Activated CD8-positive, alpha-beta memory T cell treated with anti-CD3 and anti-CD28 coated beads, Interleukin-2, amount 10 ng/mL, durations not matched to agents 7 days and 5 days (primary cell): ENCODE measurements at regions not wholly inside any gene's neighbourhood (a gene's known extent, or its start where the extent isn't known, plus 50 kb on each side); places are given as distances from the start of the nearest gene placed in this dataset.

Source experiments
- ATAC-seq: fragments of 150-1000 bp; cut with Tn5 transposase; one replicate; pipeline ENCODE4 v1.10.0; 2021; ENCODE audit warnings: moderate library complexity
- CTCF ChIA-PET: fragments of 350-600 bp; sonication (Branson Sonifier 250); formaldehyde crosslinking; loops from one replicate; lab custom pipeline; 2021; ENCODE audit warnings: antibody characterized with exemption; lab: Charles Lee
- DNase-seq: peaks from one replicate; pipeline ENCODE4 v3.0.0-alpha.2; 2020
- H3K27ac Mint-ChIP-seq: one replicate; pipeline ENCODE4 v1.8.0; 2021; ENCODE audit warnings: mild to moderate bottlenecking, mixed read lengths
- H3K27me3 Mint-ChIP-seq: one replicate; pipeline ENCODE4 v1.8.0; 2021; ENCODE audit warnings: mixed read lengths
- H3K36me3 Mint-ChIP-seq: one replicate; pipeline ENCODE4 v1.8.0; 2021; ENCODE audit warnings: mild to moderate bottlenecking, mixed read lengths
- H3K4me1 Mint-ChIP-seq: one replicate; pipeline ENCODE4 v1.8.0; 2021; ENCODE audit warnings: mixed read lengths
- H3K4me3 Mint-ChIP-seq: one replicate; pipeline ENCODE4 v1.8.0; 2021; ENCODE audit warnings: mild to moderate bottlenecking, moderate library complexity, mixed read lengths
- H3K9me3 Mint-ChIP-seq: one replicate; pipeline ENCODE4 v1.8.0; 2022; ENCODE audit warnings: low read depth, mixed read lengths

DNA sequence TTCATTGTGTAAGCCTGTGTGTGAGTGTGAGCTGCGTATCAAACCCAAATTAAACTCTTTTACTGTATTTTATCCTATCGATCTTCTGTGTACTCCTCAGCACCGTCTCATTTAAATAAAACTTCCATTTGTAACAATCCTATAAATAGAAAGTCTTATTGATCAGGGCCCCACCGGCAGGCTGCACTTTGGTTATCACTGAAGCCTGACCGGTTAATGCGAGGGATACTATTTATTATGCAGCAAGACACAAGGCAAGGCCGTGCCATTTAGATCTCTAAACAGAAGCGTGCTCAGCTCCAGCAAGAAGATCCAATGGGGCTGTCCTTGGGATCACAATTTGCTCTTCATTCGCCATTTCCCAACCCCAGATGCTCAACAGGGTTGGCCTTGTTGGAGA, 252.6 kb upstream of the TSHZ3 start:
- H3K27me3 Mint-ChIP-seq, result no peaks in the 10 kb centered on the region
- H3K4me1 Mint-ChIP-seq, result no peaks in the 10 kb centered on the region
- DNase-seq (no peak), ATAC-seq (no peak)
- no peaks in the 10 kb centered on the region for H3K36me3 Mint-ChIP-seq
- CTCF ChIA-PET, result no interaction called here
- no peak overlapping the region for H3K27ac Mint-ChIP-seq
- H3K9me3 Mint-ChIP-seq, result no peaks in the 10 kb centered on the region
- H3K4me3 Mint-ChIP-seq, result no peak overlapping the region

DNA sequence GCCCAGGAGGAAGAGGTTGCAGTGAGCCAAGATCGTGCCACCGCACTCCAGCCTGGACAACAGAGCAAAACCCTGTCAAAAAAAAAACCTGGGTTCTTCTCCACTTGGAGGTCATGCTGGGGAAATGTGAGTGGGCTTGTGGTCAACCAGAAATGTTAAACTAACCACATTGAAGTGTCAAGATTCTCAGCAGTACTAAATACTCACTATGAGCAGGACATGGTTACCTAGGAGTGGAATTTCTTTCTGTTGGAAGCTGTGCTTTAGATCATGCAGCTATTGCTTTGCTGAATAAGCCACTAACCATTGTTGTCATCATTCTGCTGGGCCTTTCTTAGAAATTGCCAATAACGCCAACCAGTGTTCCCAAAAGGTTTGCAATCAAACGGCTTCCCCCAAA, 253.3 kb upstream of the TSHZ3 start:
- Mint-ChIP-seq H3K4me1 (no peaks in the 10 kb centered on the region), H3K36me3 (no peaks in the 10 kb centered on the region), H3K4me3 (no peak overlapping the region), H3K27ac (no peak overlapping the region), H3K9me3 (no peaks in the 10 kb centered on the region), H3K27me3 (no peaks in the 10 kb centered on the region)
- no peak for DNase-seq
- CTCF ChIA-PET, result no interaction called here
- ATAC-seq, result no peak

DNA sequence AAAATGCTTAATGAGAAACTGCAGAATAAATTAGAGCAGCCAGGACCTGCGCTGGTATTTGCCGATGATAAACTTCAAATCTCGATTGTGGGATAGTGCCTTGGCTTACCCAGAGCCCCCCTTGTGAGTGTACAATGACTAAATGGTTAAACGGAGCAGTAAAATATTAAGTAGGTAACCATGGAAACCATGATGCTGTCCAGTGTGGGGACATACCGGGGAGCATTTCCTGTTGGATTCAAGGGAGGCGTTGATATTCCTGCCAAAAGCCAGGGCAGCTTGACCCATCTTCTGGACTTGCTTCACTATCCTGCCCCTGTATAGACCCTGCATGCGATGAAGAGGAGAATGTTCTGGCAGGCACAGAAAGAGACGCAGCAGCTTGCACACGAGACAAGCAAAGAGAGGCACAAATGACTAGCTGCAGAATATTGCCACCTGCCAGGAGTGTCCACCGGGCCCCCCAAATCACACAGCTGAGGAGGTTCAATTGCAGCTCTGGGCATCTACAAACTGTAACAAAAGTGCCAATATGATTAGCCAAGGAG, 255.3 kb upstream of the TSHZ3 start:
- no peaks in the 10 kb centered on the region for H3K27me3 Mint-ChIP-seq
- ATAC-seq (no peak), DNase-seq (no peak)
- no peaks in the 10 kb centered on the region for H3K4me1 Mint-ChIP-seq
- no peaks in the 10 kb centered on the region for H3K36me3 Mint-ChIP-seq
- no peaks in the 10 kb centered on the region for H3K9me3 Mint-ChIP-seq
- no peak overlapping the region for H3K4me3 Mint-ChIP-seq
- CTCF ChIA-PET, result no interaction called here
- no peak overlapping the region for H3K27ac Mint-ChIP-seq

DNA sequence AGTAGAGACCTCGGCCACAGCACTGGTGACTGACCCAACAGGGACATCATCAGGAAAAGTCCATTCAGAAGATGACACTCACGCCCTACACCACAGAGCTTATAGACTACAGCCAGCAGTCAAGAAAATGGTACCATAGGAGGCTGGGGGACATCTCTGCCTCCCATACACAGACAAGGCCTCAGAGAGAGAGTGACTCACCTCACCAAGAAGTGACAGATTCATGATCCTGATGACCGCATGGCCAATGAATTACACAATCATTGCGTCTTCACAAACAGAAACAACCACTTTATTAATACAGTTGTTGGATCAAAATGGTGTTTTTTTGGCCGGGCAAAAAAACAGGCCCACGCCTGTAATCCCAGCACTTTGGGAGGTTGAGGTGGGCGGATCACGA, 260.8 kb upstream of the TSHZ3 start:
- ATAC-seq, result no peak
- Mint-ChIP-seq H3K27ac (no peak overlapping the region), H3K27me3 (no peaks in the 10 kb centered on the region), H3K9me3 (no peaks in the 10 kb centered on the region), H3K36me3 (no peaks in the 10 kb centered on the region), H3K4me1 (no peaks in the 10 kb centered on the region), H3K4me3 (no peak overlapping the region)
- DNase-seq, result no peak
- CTCF ChIA-PET, result no interaction called here

DNA sequence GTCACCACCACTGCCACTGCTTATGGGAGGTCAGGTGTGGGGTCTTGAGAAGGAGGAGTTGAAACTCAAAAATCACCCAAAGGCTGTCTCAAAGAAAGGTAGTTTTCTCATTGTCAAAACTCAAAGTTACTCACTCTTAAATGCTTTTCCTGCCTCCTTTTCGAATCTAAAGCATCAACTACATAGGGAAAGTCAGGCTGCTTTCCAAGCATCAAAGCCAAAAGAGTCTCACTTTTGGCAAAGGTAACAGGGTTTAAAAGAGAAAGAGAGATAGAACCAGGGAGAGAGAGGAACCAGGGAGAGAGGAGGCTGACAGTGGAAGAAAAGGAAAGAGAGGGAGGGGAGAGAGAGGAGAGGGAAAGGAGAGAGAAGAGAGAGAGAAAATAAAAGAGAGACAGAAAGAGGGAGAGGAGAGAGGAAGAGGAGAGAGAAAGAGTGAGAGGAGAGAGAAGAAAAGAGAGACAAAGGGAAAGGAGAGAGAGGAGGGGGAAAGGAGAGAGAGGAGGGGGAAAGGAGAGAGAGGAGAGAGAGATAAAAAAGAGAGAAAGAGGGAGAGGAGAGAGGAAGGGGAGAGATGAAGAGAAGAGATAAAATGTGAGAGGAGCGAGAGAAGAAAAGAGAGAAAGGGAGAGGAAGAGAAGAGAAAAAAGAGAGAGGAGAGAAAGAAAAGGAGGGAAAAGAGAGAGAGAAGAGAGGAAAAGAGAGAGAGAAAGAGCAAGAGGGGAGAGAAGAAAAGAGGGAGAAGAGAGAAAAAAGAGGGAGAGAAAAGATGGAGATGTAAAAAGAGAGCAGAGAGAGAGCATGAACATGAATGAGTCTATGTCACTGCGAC, 262.0 kb upstream of the TSHZ3 start:
- Mint-ChIP-seq H3K27ac (no peak overlapping the region), H3K9me3 (no peaks in the 10 kb centered on the region), H3K36me3 (no peaks in the 10 kb centered on the region), H3K4me3 (no peak overlapping the region), H3K27me3 (no peaks in the 10 kb centered on the region), H3K4me1 (no peaks in the 10 kb centered on the region)
- CTCF ChIA-PET, result no interaction called here
- DNase-seq, result no peak
- no peak for ATAC-seq

DNA sequence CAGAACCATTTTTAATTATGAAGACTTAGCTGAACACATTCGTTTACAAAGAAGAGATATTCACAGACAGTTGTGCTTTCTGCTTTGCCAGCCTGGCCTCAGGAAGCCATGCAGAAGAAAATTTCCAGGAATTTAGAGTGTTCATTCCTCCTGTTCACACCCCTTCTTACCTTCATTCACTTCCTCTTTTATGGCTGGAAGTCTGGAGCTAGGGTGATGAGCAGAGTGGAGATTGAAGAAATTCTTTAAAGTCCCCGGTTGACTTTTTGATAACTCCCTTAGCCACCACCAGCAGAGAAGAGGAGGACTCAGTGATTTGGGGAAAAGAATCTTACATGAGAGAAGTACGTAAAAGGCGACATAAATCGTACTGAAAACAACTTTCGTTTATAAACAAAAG, 263.6 kb upstream of the TSHZ3 start:
- no peaks in the 10 kb centered on the region for H3K27me3 Mint-ChIP-seq
- no peaks in the 10 kb centered on the region for H3K36me3 Mint-ChIP-seq
- H3K4me3 Mint-ChIP-seq, result no peak overlapping the region
- H3K27ac Mint-ChIP-seq, result no peak overlapping the region
- ATAC-seq (no peak), DNase-seq (no peak)
- H3K9me3 Mint-ChIP-seq, result no peaks in the 10 kb centered on the region
- CTCF ChIA-PET, result no interaction called here
- H3K4me1 Mint-ChIP-seq, result no peaks in the 10 kb centered on the region

DNA sequence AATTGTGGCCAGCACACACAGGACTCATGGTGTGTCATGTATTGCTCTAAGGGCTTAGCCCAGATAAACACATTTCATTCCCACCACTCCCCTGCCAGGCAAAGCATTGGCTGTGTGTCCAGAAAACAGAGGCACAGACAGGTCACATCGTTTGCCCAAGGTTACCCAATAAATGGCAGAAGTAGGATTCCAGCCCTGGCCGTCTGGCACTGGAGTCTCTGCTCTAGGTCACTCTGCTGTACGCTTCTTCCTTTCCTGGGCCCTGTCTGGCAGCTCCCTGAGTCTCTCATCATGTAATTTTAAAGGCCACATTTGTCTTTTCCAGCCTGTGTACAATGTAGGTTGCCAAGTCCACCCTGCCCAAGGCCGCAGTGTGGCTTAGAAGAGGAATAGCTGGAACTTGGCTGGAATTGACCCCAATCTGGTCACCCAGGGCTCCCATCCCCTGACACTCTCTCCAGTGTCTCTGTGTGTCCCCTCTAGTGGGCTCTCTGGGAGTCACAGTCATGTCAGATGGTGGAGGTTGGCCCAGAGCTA, 264.5 kb upstream of the TSHZ3 start:
- CTCF ChIA-PET, result no interaction called here
- no peaks in the 10 kb centered on the region for H3K9me3 Mint-ChIP-seq
- DNase-seq, result no peak
- no peak overlapping the region for H3K27ac Mint-ChIP-seq
- no peaks in the 10 kb centered on the region for H3K27me3 Mint-ChIP-seq
- H3K36me3 Mint-ChIP-seq, result no peaks in the 10 kb centered on the region
- H3K4me1 Mint-ChIP-seq, result no peaks in the 10 kb centered on the region
- no peak overlapping the region for H3K4me3 Mint-ChIP-seq
- ATAC-seq, result no peak

DNA sequence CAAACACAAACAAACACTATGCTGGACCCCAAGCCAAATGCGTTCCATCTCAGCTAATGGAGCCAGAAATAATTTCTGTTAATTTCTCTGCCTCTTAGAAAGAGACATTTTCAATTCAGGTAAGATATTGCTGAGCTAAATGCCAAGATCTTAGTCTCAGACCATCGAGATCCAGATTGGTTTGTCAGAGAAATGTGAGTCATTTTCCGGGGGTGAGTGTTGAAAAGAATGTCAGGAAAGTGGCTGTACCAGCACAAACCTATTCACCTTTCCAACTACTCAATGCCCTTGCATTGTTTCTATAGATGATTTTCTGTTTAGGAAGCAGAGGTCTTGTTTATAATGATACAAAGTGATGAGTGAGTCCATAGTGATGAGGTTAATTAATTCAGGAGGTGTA, 266.8 kb upstream of the TSHZ3 start:
- Mint-ChIP-seq H3K9me3 (no peaks in the 10 kb centered on the region), H3K27ac (no peak overlapping the region), H3K36me3 (no peaks in the 10 kb centered on the region), H3K27me3 (no peaks in the 10 kb centered on the region), H3K4me3 (no peak overlapping the region), H3K4me1 (no peaks in the 10 kb centered on the region)
- CTCF ChIA-PET, result no interaction called here
- ATAC-seq (no peak), DNase-seq (no peak)

DNA sequence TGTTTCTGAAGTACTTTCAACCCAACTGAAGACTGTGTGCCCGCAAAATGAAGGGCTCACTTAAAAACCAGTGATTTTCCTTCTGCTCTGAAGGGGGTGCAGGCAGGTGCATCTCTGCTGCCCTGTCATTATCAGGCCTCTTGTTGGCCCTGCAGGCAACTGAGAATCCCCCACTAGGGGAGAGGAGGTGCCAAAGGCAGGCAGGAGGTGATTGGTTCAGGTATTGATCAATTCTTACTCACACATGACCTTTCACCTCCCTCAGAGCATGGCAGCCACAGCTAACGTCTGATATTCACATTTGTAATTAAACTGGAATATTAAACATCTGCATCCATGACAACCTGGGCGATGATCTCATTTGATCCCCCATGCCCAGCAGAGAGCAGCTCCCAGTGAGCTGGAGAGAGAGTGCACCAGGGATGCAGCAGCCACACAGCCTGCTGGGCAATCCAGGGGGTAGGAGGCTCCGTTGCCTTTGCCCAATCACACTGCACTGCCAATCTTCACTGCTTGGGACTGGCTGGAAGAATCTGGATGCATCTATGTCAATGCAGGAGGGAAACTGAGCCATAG, 267.9 kb upstream of the TSHZ3 start:
- CTCF ChIA-PET, result no interaction called here
- H3K4me3 Mint-ChIP-seq, result no peak overlapping the region
- ATAC-seq (no peak), DNase-seq (no peak)
- H3K27me3 Mint-ChIP-seq, result no peaks in the 10 kb centered on the region
- no peaks in the 10 kb centered on the region for H3K36me3 Mint-ChIP-seq
- no peaks in the 10 kb centered on the region for H3K4me1 Mint-ChIP-seq
- H3K27ac Mint-ChIP-seq, result no peak overlapping the region
- no peaks in the 10 kb centered on the region for H3K9me3 Mint-ChIP-seq

DNA sequence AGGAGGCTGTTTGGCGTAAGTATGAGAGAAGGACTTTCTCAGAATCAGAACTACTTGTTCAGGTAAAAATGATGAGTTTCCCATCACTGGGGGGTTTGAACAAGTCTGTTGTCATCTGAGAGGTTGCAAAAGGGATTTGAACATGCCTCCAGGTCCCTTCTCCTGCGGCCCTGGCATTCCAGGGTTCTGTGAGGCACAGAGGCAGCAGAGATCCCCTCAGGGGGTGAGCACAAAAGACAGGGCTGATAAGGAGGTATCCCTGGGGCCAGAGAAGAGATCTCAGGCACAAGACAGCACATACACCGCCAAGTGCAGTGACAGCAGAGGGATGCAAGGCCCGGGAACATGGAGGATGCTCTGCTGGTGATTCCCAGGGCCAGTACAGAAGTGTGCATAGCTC, 275.8 kb upstream of the TSHZ3 start:
- Mint-ChIP-seq H3K36me3 (no peaks in the 10 kb centered on the region), H3K27ac (no peak overlapping the region), H3K4me1 (no peaks in the 10 kb centered on the region), H3K9me3 (peaks cover 2% of the 10 kb centered on the region), H3K4me3 (no peak overlapping the region), H3K27me3 (no peaks in the 10 kb centered on the region)
- CTCF ChIA-PET, result no interaction called here
- no peak for ATAC-seq
- DNase-seq, result no peak

DNA sequence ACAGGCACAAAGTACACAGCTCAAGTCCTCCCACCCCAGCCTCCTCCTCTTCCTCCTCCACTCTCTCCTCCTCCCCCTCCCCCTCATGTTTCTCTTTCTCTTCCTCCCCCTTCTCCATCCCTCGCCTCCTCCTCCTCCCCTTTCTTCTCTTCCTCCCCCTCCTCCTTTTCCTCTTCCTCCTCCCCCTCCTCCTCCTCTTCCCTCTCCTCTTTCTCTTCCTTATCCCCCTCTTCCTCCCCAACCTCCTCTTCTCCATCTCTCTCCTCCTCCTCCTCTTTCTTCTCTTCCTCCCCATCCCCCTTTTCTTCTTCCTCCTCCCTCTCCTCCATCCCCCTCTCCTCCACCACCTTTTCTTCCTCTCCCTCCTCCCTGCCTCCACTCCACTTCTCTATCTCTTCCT, 276.3 kb upstream of the TSHZ3 start:
- DNase-seq, result no peak
- no peaks in the 10 kb centered on the region for H3K27me3 Mint-ChIP-seq
- no peak for ATAC-seq
- H3K27ac Mint-ChIP-seq, result no peak overlapping the region
- no peaks in the 10 kb centered on the region for H3K4me1 Mint-ChIP-seq
- CTCF ChIA-PET, result no interaction called here
- H3K9me3 Mint-ChIP-seq, result peaks cover 2% of the 10 kb centered on the region
- no peak overlapping the region for H3K4me3 Mint-ChIP-seq
- H3K36me3 Mint-ChIP-seq, result no peaks in the 10 kb centered on the region

DNA sequence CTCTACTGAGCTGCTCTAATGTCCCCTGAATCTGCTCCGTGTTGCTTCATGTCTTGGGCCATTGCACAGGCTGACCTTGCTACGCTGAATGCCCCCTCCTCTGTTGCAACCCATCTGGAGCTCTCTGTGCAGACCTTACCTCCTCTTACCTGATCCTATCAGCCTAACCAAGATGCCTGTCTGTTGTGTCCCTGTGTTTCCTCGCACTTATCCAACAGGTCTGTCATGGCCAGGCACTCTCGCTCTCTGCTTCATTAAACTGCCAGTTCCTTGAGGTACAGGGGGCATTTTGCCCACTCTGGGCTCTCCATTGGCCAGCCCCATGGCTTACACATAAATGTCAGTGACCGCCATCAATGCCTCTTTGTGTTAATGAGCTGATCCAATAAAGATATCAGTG, 277.7 kb upstream of the TSHZ3 start:
- no peak for ATAC-seq
- Mint-ChIP-seq H3K27ac (no peak overlapping the region), H3K27me3 (no peaks in the 10 kb centered on the region), H3K9me3 (peaks cover 2% of the 10 kb centered on the region), H3K4me3 (no peak overlapping the region), H3K4me1 (no peaks in the 10 kb centered on the region), H3K36me3 (no peaks in the 10 kb centered on the region)
- CTCF ChIA-PET, result no interaction called here
- DNase-seq, result no peak

DNA sequence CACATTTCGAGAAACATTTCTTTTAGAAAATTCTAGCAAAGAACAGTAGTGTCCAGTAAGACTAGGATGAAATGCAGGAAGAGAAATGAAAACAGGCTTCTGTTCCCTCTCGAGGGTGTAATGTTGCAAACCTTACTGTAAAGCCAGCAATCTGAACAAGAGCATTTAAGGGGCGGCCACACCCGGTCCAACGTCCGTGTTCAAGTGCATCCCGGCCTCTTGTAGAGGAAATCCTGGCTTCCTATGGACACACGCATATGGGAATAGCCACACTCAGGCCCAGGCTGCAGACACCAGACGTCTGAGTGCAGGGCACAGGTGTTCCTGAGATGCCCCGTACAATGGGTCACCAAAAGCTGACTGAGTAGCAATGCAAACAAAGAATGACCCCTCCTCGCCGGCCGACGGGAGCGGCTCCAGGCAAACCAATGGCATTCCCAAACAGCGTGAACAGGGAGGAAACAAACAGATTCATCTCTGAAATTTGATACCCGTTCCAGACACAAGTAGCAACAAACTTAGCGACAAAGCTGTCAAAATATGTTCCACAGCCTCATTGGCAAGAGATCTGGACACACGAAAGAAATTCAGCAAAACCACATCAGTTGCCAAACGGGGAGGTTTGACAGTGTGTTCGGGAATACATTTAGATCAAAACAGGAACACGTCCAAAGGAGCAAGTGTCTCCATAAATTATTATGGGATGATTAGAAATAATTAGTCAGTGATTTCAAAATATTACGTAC, 278.6 kb upstream of the TSHZ3 start:
- Mint-ChIP-seq H3K4me3 (no peak overlapping the region), H3K27ac (no peak overlapping the region), H3K36me3 (no peaks in the 10 kb centered on the region), H3K27me3 (no peaks in the 10 kb centered on the region), H3K4me1 (no peaks in the 10 kb centered on the region), H3K9me3 (no peaks in the 10 kb centered on the region)
- no peak for ATAC-seq
- DNase-seq, result no peak
- CTCF ChIA-PET, result no interaction called here
